Neuron (in vitro differentiated cells): ENCODE measurements at regions not wholly inside any gene's neighbourhood (a gene's known extent, or its start where the extent isn't known, plus 50 kb on each side); places are given as distances from the start of the nearest gene placed in this dataset.

Experiments
- H2AFZ ChIP-seq: one replicate; pipeline ENCODE4 v1.6.1; 2013; ENCODE audit warnings: low read depth, mild to moderate bottlenecking, inconsistent platforms, low read length, moderate library complexity
- H3K27me3 ChIP-seq: one replicate; pipeline ENCODE4 v1.6.1; 2013; ENCODE audit warnings: low read length; ENCODE audit not compliant: insufficient read depth
- H3K36me3 ChIP-seq: one replicate; pipeline ENCODE4 v1.6.1; 2013; ENCODE audit warnings: low read length; ENCODE audit not compliant: insufficient read depth
- H3K4me1 ChIP-seq: one replicate; pipeline ENCODE4 v1.6.1; 2013; ENCODE audit warnings: low read length; ENCODE audit not compliant: insufficient read depth
- H3K4me3 ChIP-seq: 2 replicates; pipeline ENCODE4 v1.5.1; 2013; ENCODE audit warnings: mild to moderate bottlenecking, low read length, moderate library complexity
- H3K9me3 ChIP-seq: one replicate; pipeline ENCODE4 v1.6.1; 2013; ENCODE audit warnings: low read length

GRCh38 chr3:40999682-41000081 lies 199.6 kb upstream of the CTNNB1 start:
- Histone ChIP-seq H3K9me3 (no peaks in the 10 kb centered on the region), H3K4me3 (no peak overlapping the region), H3K36me3 (no peaks in the 10 kb centered on the region), H3K4me1 (peaks cover 2% of the 10 kb centered on the region), H2AFZ (no peak overlapping the region), H3K27me3 (peaks cover 2% of the 10 kb centered on the region)

DNA sequence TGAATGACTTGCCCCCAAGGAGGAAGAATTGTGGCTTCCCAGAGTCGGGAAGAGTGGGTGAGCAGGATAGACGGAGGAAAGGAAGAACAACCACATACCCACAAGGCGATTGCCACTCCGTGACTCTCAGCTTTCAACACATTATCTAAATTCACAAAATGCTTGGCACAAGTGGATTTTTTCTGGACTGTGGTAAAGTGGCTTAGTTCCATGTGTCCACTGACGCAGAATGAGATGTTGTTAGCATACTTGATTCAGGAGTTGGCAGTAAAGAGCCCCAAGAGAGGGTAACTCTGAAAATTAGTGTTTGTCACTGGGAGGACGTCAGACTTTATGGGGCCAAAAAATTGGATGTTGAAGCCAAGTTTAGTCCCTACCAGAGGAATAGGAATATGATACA lies 198.8 kb upstream of the CTNNB1 start:
- H3K36me3 ChIP-seq: no peaks in the 10 kb centered on the region
- peaks cover 2% of the 10 kb centered on the region for H3K27me3 ChIP-seq
- H3K9me3 ChIP-seq: no peaks in the 10 kb centered on the region
- no peak overlapping the region for H3K4me3 ChIP-seq
- peaks cover 2% of the 10 kb centered on the region for H3K4me1 ChIP-seq
- H2AFZ ChIP-seq: no peak overlapping the region

GRCh38 chr3:41001556-41001955 lies 197.7 kb upstream of the CTNNB1 start:
- Histone ChIP-seq H2AFZ (no peak overlapping the region), H3K9me3 (no peaks in the 10 kb centered on the region), H3K4me1 (peaks cover 2% of the 10 kb centered on the region), H3K4me3 (no peak overlapping the region), H3K36me3 (no peaks in the 10 kb centered on the region), H3K27me3 (peaks cover 2% of the 10 kb centered on the region)

GRCh38 chr3:41002104-41002503 lies 197.2 kb upstream of the CTNNB1 start:
- Histone ChIP-seq H3K27me3 (peaks cover 2% of the 10 kb centered on the region), H3K9me3 (no peaks in the 10 kb centered on the region), H3K36me3 (no peaks in the 10 kb centered on the region), H3K4me3 (no peak overlapping the region), H3K4me1 (peaks cover 1% of the 10 kb centered on the region), H2AFZ (no peak overlapping the region)

GRCh38 chr3:41007399-41007798 lies 191.9 kb upstream of the CTNNB1 start:
- no peak overlapping the region for H3K4me3 ChIP-seq
- H2AFZ ChIP-seq: no peak overlapping the region
- H3K27me3 ChIP-seq: no peaks in the 10 kb centered on the region
- no peaks in the 10 kb centered on the region for H3K9me3 ChIP-seq
- no peaks in the 10 kb centered on the region for H3K4me1 ChIP-seq
- H3K36me3 ChIP-seq: no peaks in the 10 kb centered on the region

DNA sequence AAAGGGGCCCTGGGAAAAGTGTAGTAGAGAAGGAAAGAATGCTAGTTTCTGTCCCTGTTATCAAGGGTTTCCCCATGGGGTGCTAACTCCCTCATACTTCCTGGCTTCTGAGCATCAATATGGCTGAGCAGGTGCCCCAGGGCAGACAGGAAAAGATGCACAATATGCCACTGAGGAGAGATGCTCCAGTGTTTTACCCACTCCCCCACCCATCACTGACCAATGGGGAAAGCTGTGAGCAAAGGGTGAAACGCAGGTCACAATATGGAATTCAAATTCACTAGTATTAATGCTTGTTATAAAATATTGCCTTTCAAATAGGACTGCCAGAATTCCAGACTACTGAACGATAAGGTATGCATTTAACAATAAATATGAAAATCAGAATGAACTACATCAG lies 187.5 kb upstream of the CTNNB1 start:
- no peak overlapping the region for H3K4me3 ChIP-seq
- H3K36me3 ChIP-seq: no peaks in the 10 kb centered on the region

GRCh38 chr3:41018855-41019254 lies 180.4 kb upstream of the CTNNB1 start:
- no peaks in the 10 kb centered on the region for H3K36me3 ChIP-seq
- no peaks in the 10 kb centered on the region for H3K27me3 ChIP-seq
- H2AFZ ChIP-seq: no peak overlapping the region
- no peak overlapping the region for H3K4me3 ChIP-seq
- H3K4me1 ChIP-seq: peaks cover 2% of the 10 kb centered on the region
- H3K9me3 ChIP-seq: no peaks in the 10 kb centered on the region

More for the DNA sequence above, 187.5 kb upstream of the CTNNB1 start:
- no peaks in the 10 kb centered on the region for H3K9me3 ChIP-seq
- H3K4me1 ChIP-seq: no peaks in the 10 kb centered on the region
- H3K27me3 ChIP-seq: peaks cover 3% of the 10 kb centered on the region
- no peak overlapping the region for H2AFZ ChIP-seq

DNA sequence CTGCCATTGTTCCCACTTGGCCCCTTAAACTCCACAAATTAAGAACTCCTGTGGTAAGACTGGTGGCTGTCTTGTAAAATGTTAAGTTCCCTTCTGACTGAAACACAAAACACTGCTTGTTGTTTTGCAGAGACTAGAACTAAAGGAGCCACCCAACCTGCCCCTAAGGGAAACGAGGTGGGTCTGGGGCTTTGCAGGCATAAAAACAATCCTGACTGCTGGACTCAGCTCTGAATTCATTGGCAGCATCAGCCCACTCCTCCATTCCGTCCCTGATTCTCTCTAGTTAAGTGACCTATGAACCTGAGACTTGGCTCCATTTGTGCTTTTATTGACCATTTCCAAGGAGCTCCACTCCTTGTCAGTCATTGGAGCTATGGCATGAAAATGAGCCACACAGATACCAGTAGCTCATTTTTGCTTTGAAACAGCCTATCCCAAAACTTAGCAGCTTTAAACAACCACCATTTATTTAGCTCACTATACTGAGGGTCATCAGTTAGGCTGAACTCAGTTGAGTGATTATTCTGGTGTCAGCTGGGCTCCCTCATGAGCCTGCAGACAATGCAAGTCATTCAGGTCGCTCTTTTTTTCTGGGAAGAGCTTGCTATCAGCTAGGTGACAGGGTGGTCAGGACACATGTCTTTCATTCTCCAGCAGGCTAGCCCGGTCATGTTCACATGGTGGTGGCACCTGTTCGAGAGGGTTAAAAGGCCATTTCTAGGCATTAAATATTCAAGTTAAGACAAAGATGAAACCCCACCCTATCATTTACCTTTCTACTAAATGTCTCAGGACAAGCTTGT lies 175.1 kb upstream of the CTNNB1 start:
- Histone ChIP-seq H2AFZ (no peak overlapping the region), H3K9me3 (no peaks in the 10 kb centered on the region), H3K36me3 (no peaks in the 10 kb centered on the region), H3K4me3 (no peak overlapping the region), H3K27me3 (no peaks in the 10 kb centered on the region), H3K4me1 (peaks cover 7% of the 10 kb centered on the region)

DNA sequence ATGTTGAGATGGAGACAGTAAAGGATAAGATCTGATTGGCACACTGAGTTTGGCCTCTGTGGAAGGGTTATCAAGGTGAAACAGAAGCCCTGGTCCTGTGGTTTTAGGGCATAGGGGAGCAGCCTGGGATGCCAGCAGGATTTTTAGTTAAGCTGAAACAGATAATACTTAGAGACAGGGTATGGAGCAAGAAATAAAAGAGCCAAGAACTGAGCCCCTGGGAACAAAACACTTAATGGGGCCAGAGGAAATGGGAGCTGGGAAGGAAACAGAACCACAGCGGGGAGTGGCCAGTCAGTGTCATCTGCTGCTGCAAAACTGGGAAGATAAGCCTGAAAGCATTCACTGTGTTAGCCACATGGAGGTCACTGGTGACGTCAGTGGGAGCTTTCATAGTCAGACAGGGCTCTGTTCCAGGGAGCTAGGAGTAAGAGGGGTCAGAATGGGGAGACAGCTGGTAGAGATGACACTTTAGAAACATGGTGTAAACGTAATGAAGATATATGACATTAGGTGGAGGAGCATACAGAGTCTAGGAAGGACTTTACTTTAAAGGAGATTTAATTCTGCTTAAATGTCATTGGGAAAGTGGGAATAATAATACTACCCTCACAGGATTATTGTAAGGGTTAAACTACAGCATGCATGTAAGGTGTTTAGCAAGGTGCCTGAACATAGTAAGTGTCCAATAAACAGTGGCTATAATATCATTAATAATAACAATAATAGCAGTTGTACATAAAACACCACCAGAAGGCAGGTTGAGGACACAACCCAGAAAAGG lies 172.7 kb upstream of the CTNNB1 start:
- no peak overlapping the region for H2AFZ ChIP-seq
- H3K36me3 ChIP-seq: no peaks in the 10 kb centered on the region
- no peaks in the 10 kb centered on the region for H3K9me3 ChIP-seq
- H3K4me3 ChIP-seq: no peak overlapping the region
- no peaks in the 10 kb centered on the region for H3K27me3 ChIP-seq
- H3K4me1 ChIP-seq: peaks cover 7% of the 10 kb centered on the region

GRCh38 chr3:41029356-41029755 lies 169.9 kb upstream of the CTNNB1 start:
- no peaks in the 10 kb centered on the region for H3K9me3 ChIP-seq
- H2AFZ ChIP-seq: no peak overlapping the region
- no peaks in the 10 kb centered on the region for H3K27me3 ChIP-seq
- H3K4me3 ChIP-seq: no peak overlapping the region
- H3K36me3 ChIP-seq: no peaks in the 10 kb centered on the region
- peaks cover 4% of the 10 kb centered on the region for H3K4me1 ChIP-seq

DNA sequence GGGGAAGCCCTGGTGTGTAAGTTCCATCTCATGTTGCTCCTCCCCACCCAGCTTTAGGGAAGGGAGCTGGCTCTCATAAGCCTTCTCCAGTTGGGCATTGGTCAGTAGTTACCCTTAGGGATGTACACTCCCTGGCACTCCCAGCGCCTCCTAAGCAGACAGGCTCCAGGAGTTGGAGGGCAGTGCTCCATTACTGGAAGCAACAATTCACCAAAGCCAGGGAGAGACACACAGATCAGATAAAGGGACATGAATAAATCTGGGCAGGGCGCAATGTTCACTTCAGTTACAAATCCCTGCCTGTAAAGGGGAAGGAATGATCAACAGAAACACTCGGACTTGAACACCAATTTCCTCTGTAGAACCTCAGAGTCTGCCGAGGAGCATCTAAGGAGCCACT lies 169.1 kb upstream of the CTNNB1 start:
- Histone ChIP-seq H3K27me3 (no peaks in the 10 kb centered on the region), H3K4me3 (no peak overlapping the region), H2AFZ (no peak overlapping the region)

GRCh38 chr3:41031401-41031800 lies 167.9 kb upstream of the CTNNB1 start:
- Histone ChIP-seq H3K36me3 (no peaks in the 10 kb centered on the region), H3K4me3 (no peak overlapping the region), H3K9me3 (no peaks in the 10 kb centered on the region), H3K27me3 (no peaks in the 10 kb centered on the region), H2AFZ (no peak overlapping the region), H3K4me1 (peaks cover 4% of the 10 kb centered on the region)

More for the DNA sequence above, 169.1 kb upstream of the CTNNB1 start:
- Histone ChIP-seq H3K9me3 (no peaks in the 10 kb centered on the region), H3K4me1 (peaks cover 4% of the 10 kb centered on the region), H3K36me3 (no peaks in the 10 kb centered on the region)

DNA sequence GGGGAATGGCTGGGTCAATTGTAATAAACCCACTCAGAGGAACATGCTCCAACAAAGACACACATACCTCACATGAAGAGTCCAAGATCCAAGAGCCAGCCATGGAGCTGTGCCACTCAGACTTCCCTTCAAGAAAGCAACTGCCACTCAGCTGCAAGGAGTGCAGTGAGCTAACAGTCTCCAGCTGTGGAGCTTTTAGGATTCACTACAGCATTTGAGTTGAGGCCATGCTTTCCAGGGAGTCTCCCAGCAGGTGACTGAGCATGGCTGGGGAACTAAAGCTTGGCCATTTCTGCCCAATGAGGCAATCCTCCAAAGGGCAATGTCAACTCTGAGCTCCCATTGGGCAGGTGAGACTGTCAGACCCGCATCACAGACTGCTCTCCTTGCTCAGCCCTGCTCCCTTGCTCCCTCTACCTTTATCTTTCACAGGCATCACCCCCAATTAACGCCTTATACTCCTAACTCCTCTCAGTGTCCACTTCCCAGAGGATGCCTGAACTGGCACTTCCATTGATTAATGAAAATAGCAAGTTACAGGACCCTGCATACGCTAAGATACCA lies 165.3 kb upstream of the CTNNB1 start:
- Histone ChIP-seq H2AFZ (no peak overlapping the region), H3K4me3 (no peak overlapping the region), H3K36me3 (no peaks in the 10 kb centered on the region), H3K9me3 (no peaks in the 10 kb centered on the region), H3K4me1 (no peaks in the 10 kb centered on the region), H3K27me3 (no peaks in the 10 kb centered on the region)
